Brain microvascular endothelial cell (primary cell): ENCODE measurements at regions not wholly inside any gene's neighbourhood (a gene's known extent, or its start where the extent isn't known, plus 50 kb on each side); places are given as distances from the start of the nearest gene placed in this dataset.

Source experiments
- DNase-seq: peaks from one replicate; pipeline ENCODE4 v3.0.0-alpha.2; 2020
- H3K27ac ChIP-seq: fragments of 250-450 bp; sonication (Bioruptor Pico); 2 replicates; pipeline ENCODE4 v1.5.1; 2020; ENCODE audit warnings: mild to moderate bottlenecking, moderate library complexity
- H3K27me3 ChIP-seq: fragments of 250-450 bp; sonication (Bioruptor Pico); replicated peaks from 2 replicates; pipeline ENCODE4 v1.5.1; 2020; ENCODE audit warnings: mild to moderate bottlenecking
- H3K36me3 ChIP-seq: fragments of 250-450 bp; sonication (Bioruptor Pico); replicated peaks from 2 replicates; pipeline ENCODE4 v1.5.1; 2020; ENCODE audit warnings: mild to moderate bottlenecking
- H3K4me3 ChIP-seq: 2 replicates; pipeline ENCODE4 v1.5.1; 2011; ENCODE audit warnings: low read depth, mild to moderate bottlenecking, control low read depth, low read length, moderate library complexity
- CTCF ChIP-seq: IDR thresholded peaks from 2 replicates; pipeline ENCODE4 v1.5.1; 2011; ENCODE audit warnings: low read depth, mild to moderate bottlenecking, moderate library complexity, low read length, control low read depth, inconsistent platforms; ENCODE audit errors: missing control alignments
- in situ Hi-C: cut with HindIII; loops from 2 replicates; pipeline ENCODE4 v1.10.0; 2017; ENCODE audit warnings: low sequenced_read_pairs, low pct_ligation_motif_present

GRCh38 chrX:45306794-45307193, 106.1 kb upstream of the DIPK2B start:
- H3K4me3 ChIP-seq, result no peak overlapping the region
- no peak for DNase-seq
- no peak overlapping the region for H3K27ac ChIP-seq
- TF ChIP-seq CTCF, result no peak
- no peaks in the 10 kb centered on the region for H3K27me3 ChIP-seq
- in situ Hi-C loops, result no loop called here
- no peaks in the 10 kb centered on the region for H3K36me3 ChIP-seq

- H3K4me3 ChIP-seq, result no peak overlapping the region
- no peaks in the 10 kb centered on the region for H3K36me3 ChIP-seq
- no peak for DNase-seq
- in situ Hi-C loops, result no loop called here
- H3K27ac ChIP-seq, result no peak overlapping the region
- no peaks in the 10 kb centered on the region for H3K27me3 ChIP-seq
- no peak for TF ChIP-seq CTCF
Observed at GRCh38 chrX:45300638-45301037, 100.0 kb upstream of the DIPK2B start.

GRCh38 chrX:45295259-45295986, 94.7 kb upstream of the DIPK2B start:
- Histone ChIP-seq H3K4me3 (no peak overlapping the region), H3K36me3 (no peaks in the 10 kb centered on the region), H3K27me3 (no peaks in the 10 kb centered on the region), H3K27ac (no peak overlapping the region)
- DNase-seq, result peak; percentile 36
- no peak for TF ChIP-seq CTCF
- in situ Hi-C loops, result no loop called here

- peak; percentile 13 for DNase-seq
- Histone ChIP-seq H3K4me3 (no peak overlapping the region), H3K36me3 (no peaks in the 10 kb centered on the region), H3K27me3 (no peaks in the 10 kb centered on the region), H3K27ac (no peak overlapping the region)
- TF ChIP-seq CTCF, result no peak
- in situ Hi-C loops, result no loop called here
Observed at GRCh38 chrX:45274576-45274975, 73.9 kb upstream of the DIPK2B start.

DNA sequence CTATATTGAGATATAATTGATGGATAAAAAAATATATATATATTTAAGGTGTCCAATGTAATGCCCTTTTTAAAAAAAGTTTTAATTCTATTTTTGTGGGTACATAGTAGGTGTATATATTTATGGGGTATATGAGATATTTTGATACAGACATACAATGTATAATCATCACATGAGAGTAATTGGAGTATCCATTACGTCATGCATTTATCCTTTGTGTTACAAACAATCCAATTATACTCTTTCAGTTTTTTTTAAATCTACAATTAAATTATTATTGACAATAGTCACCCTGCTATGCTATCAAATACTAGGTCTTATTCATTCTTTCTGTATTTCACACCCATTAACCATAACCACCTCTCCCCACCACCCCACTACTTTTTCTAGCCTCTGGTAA, 66.3 kb upstream of the DIPK2B start:
- no peaks in the 10 kb centered on the region for H3K27me3 ChIP-seq
- no peak overlapping the region for H3K27ac ChIP-seq
- DNase-seq, result no peak
- H3K4me3 ChIP-seq, result no peak overlapping the region
- in situ Hi-C loops, result no loop called here
- H3K36me3 ChIP-seq, result no peaks in the 10 kb centered on the region
- TF ChIP-seq CTCF, result no peak

- DNase-seq, result no peak
- TF ChIP-seq CTCF, result no peak
- no peaks in the 10 kb centered on the region for H3K36me3 ChIP-seq
- H3K27ac ChIP-seq, result no peak overlapping the region
- H3K27me3 ChIP-seq, result no peaks in the 10 kb centered on the region
- in situ Hi-C loops, result no loop called here
- H3K4me3 ChIP-seq, result no peak overlapping the region
Observed at GRCh38 chrX:45266456-45266855, 65.8 kb upstream of the DIPK2B start.
